MCF 10A (cell line): ENCODE measurements at regions not wholly inside any gene's neighbourhood (a gene's known extent, or its start where the extent isn't known, plus 50 kb on each side); places are given as distances from the start of the nearest gene placed in this dataset.
A peak's percentile ranks its signal among the peaks of the same experiment; 100 is the strongest.

Experiments used
- BruUV-seq: library from RNA; stranded (reverse); fragments of 400-500 nt; replicated peaks from 2 replicates; lab custom pipeline; 2021; lab: Mats Ljungman, UMichigan
- CTCF ChIA-PET: fragments of 300-600 bp; sonication (Branson Sonifier 250); formaldehyde crosslinking; extraction: SDS; loops from one replicate; lab custom pipeline; 2021; ENCODE audit warnings: antibody characterized with exemption, inconsistent platforms; lab: Yijun Ruan, JAX
- POLR2A ChIA-PET: fragments of 300-600, 350-650 bp; sonication (Branson Sonifier 250); formaldehyde crosslinking; extraction: SDS; loops from one replicate; lab custom pipeline; 2020; ENCODE audit warnings: antibody characterized with exemption, inconsistent platforms; lab: Yijun Ruan, JAX
- DNase-seq: peaks from one replicate; pipeline ENCODE4 v3.0.0-alpha.2; 2018; ENCODE audit not compliant: unreplicated experiment
- H3K27ac Mint-ChIP-seq: one replicate; pipeline ENCODE4 v1.8.0; 2022; ENCODE audit warnings: mild to moderate bottlenecking, low read depth, mixed read lengths; ENCODE audit not compliant: unreplicated experiment
- H3K27me3 Mint-ChIP-seq: one replicate; pipeline ENCODE4 v1.8.0; 2022; ENCODE audit warnings: mixed read lengths; ENCODE audit not compliant: insufficient read depth, unreplicated experiment
- H3K36me3 Mint-ChIP-seq: one replicate; pipeline ENCODE4 v1.8.0; 2022; ENCODE audit warnings: mild to moderate bottlenecking, moderate library complexity, mixed read lengths; ENCODE audit not compliant: insufficient read depth, unreplicated experiment
- H3K4me1 Mint-ChIP-seq: one replicate; pipeline ENCODE4 v1.8.0; 2022; ENCODE audit warnings: mixed read lengths; ENCODE audit not compliant: insufficient read depth, unreplicated experiment
- H3K4me3 Mint-ChIP-seq: one replicate; pipeline ENCODE4 v1.8.0; 2022; ENCODE audit warnings: mild to moderate bottlenecking, moderate library complexity, mixed read lengths; ENCODE audit not compliant: unreplicated experiment
- H3K9me3 Mint-ChIP-seq: one replicate; pipeline ENCODE4 v1.8.0; 2022; ENCODE audit warnings: mixed read lengths; ENCODE audit not compliant: unreplicated experiment
- intact Hi-C: fragments of 100-400 bp; cut with micrococcal nuclease; formaldehyde crosslinking; loops from 2 replicates; pipeline ENCODE4 v1.14.1; 2022
- TF ChIP-seq, protein P1 (sequence below): fragments of 200-600 bp; IDR thresholded peaks from one replicate; pipeline ENCODE4 v1.8.0; 2022; ENCODE audit warnings: antibody characterized with exemption, mild to moderate bottlenecking; ENCODE audit not compliant: unreplicated experiment

DNA sequence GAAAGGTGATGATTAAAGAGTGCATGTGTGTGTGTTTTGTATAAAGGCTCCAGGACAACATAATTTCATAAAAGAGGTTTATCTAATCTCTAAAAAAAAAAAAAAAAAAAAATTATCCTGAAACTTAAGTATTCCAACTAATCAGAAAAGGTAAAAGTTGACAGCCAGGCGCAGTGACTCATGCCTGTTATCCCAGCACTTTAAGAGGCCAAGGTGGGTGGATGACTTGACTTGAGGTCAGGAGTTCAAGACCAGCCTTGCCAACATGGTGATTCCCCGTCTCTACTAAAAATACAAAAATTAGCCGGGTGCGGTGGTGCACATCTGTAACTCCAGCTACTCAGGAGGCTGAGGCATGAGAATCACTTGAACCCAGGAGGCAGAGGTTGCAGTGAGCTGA, 632.7 kb upstream of the CHORDC1 start:
- H3K4me3 Mint-ChIP-seq, result no peak overlapping the region
- ChIA-PET CTCF (interaction anchor here (0.5 kb wide), 1 partner anchor 37 kb away, joined by 5 read pairs; no protein-coding TSS in a partner anchor), POLR2A (no interaction called here)
- peaks cover 7% of the 10 kb centered on the region for H3K9me3 Mint-ChIP-seq
- no peaks in the 10 kb centered on the region for H3K4me1 Mint-ChIP-seq
- no TSS peak for BruUV-seq
- H3K36me3 Mint-ChIP-seq, result no peaks in the 10 kb centered on the region
- TF ChIP-seq, protein P1, sequence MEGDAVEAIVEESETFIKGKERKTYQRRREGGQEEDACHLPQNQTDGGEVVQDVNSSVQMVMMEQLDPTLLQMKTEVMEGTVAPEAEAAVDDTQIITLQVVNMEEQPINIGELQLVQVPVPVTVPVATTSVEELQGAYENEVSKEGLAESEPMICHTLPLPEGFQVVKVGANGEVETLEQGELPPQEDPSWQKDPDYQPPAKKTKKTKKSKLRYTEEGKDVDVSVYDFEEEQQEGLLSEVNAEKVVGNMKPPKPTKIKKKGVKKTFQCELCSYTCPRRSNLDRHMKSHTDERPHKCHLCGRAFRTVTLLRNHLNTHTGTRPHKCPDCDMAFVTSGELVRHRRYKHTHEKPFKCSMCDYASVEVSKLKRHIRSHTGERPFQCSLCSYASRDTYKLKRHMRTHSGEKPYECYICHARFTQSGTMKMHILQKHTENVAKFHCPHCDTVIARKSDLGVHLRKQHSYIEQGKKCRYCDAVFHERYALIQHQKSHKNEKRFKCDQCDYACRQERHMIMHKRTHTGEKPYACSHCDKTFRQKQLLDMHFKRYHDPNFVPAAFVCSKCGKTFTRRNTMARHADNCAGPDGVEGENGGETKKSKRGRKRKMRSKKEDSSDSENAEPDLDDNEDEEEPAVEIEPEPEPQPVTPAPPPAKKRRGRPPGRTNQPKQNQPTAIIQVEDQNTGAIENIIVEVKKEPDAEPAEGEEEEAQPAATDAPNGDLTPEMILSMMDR, result no peak
- peak; percentile 8 for DNase-seq
- H3K27ac Mint-ChIP-seq, result no peak overlapping the region
- intact Hi-C loops, result no loop called here
- no peaks in the 10 kb centered on the region for H3K27me3 Mint-ChIP-seq

- Mint-ChIP-seq H3K4me1 (peaks cover 6% of the 10 kb centered on the region), H3K4me3 (no peak overlapping the region), H3K36me3 (no peaks in the 10 kb centered on the region), H3K27me3 (no peaks in the 10 kb centered on the region), H3K9me3 (no peaks in the 10 kb centered on the region), H3K27ac (no peak overlapping the region)
- ChIA-PET CTCF (no interaction called here), POLR2A (no interaction called here)
- DNase-seq, result no peak
- intact Hi-C loops, result no loop called here
- TF ChIP-seq, protein P1, result no peak
- BruUV-seq, result no TSS peak
These were observed 628.3 kb upstream of the CHORDC1 start for GRCh38 chr11:90851196-90851595.

DNA sequence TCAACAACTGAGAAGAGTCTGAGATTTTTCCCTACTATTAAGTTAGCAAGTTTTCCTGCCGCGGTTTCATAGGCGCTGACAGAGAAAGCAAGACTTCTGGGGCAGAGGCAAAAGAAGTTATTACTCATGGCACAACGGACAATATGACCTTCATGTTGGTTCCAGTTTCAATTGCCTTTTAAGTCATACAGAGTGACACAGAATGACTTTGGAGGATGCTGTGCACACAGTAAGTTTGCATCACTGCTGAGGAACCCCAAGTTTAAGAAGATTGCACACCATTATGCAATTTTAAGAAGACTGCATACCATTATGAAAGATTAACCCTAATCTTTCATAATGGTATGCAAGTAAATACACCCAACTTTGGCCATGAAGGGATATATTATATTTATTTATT, 626.5 kb upstream of the CHORDC1 start:
- peaks cover 6% of the 10 kb centered on the region for H3K4me1 Mint-ChIP-seq
- H3K4me3 Mint-ChIP-seq, result no peak overlapping the region
- H3K36me3 Mint-ChIP-seq, result no peaks in the 10 kb centered on the region
- H3K27ac Mint-ChIP-seq, result peak overlapping the region; percentile 53
- no peaks in the 10 kb centered on the region for H3K9me3 Mint-ChIP-seq
- no TSS peak for BruUV-seq
- CTCF ChIA-PET, result no interaction called here
- TF ChIP-seq, protein P1, result no peak
- intact Hi-C loops, result no loop called here
- no peaks in the 10 kb centered on the region for H3K27me3 Mint-ChIP-seq
- peak; percentile 14 for DNase-seq
- POLR2A ChIA-PET, result no interaction called here

DNA sequence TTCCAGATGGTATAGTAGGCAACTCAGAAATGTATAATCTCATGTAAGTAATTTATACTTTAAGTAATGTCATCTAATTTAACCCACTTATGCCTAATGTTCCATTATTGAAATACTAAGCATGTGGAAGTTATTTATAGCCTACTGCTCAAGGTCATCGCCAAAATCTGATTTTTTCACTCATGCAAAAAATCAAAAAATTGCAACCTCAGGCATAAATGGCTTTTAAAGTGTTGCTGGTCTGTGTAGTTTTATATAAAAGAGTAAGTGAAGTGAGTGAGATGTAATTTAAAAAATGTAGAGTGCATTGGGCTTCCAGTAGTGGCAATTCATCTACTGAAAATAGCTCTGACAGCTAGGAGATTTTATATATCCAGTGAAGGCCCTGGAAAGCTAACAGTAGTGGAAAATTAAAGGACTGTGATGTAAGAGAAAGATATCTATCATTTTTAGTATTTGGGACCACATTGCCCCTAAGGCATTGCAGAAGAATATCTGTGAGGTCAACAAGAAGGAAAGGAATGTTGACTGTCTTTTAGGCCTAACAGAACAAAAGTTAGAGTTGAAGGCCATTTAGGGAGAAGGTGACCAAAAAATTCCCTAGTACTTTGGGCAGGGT, 624.5 kb upstream of the CHORDC1 start:
- Mint-ChIP-seq H3K27me3 (no peaks in the 10 kb centered on the region), H3K36me3 (no peaks in the 10 kb centered on the region), H3K4me3 (no peak overlapping the region), H3K4me1 (peaks cover 11% of the 10 kb centered on the region), H3K27ac (no peak overlapping the region), H3K9me3 (no peaks in the 10 kb centered on the region)
- DNase-seq, result no peak
- CTCF ChIA-PET, result interaction anchor here (0.6 kb wide), 1 partner anchor 24 kb away, joined by 3 read pairs; no protein-coding TSS in a partner anchor
- BruUV-seq, result no TSS peak
- TF ChIP-seq, protein P1, result no peak
- intact Hi-C loops, result no loop called here
- POLR2A ChIA-PET, result no interaction called here
